GM18868 (cell line): ENCODE measurements at regions not wholly inside any gene's neighbourhood (a gene's known extent, or its start where the extent isn't known, plus 50 kb on each side); places are given as distances from the start of the nearest gene placed in this dataset.

Experiments used
- ATAC-seq: cut with Tn5 transposase; IDR thresholded peaks from one replicate; pipeline ENCODE4 v1.9.1; 2021; ENCODE audit warnings: mild to moderate bottlenecking, moderate library complexity; ENCODE audit not compliant: unreplicated experiment

DNA sequence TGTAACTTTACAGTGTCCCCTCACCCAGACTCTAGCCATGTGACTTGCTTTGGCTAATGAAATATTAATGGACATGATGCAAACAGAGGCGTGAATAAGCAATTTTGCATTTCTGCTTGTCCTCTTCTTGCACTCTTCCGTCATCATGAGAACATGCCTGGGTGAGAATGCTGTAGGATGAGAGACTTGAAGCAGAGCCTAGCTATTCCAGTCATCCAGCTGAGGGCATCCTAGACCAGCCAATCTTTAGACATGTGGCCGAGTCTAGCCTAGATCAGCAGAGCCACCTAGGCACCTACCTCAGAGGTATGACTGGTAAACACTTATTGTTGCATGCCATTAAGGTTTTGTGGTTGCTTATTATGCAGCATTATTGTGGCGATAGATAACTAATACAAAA lies 450.5 kb upstream of the AZI2 start:
- ATAC-seq = no peak

DNA sequence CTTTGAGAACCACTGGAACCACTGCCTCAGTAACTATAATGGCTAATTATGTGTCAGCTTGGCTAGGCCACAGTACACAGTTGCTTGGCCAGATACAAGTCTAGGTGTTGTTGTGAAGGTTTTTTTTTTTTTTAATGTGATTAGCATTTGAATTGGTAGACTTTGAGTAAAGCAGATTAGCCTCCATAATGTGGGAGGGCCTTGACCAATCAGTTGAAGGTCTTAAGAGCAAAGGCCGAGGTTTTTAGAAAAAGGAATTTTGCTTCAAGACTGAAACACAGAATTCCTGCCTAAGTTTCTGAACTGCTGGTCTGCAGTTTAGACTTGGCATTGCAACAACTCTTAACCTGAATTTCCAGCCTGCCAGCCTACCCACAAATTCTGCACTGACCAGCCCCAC lies 451.6 kb upstream of the AZI2 start:
- no peak for ATAC-seq

- no peak for ATAC-seq
These were observed 459.4 kb upstream of the AZI2 start for GRCh38 chr3:28808068-28808467.

GRCh38 chr3:28816017-28816416 lies 464.9 kb upstream of the RBMS3 start:
- ATAC-seq = no peak

- no peak for ATAC-seq
These were observed 456.6 kb upstream of the RBMS3 start for GRCh38 chr3:28824316-28824715.

- ATAC-seq = no peak
These were observed 454.0 kb upstream of the RBMS3 start for GRCh38 chr3:28826840-28827239.

GRCh38 chr3:28835249-28835648 lies 445.6 kb upstream of the RBMS3 start:
- no peak for ATAC-seq

DNA sequence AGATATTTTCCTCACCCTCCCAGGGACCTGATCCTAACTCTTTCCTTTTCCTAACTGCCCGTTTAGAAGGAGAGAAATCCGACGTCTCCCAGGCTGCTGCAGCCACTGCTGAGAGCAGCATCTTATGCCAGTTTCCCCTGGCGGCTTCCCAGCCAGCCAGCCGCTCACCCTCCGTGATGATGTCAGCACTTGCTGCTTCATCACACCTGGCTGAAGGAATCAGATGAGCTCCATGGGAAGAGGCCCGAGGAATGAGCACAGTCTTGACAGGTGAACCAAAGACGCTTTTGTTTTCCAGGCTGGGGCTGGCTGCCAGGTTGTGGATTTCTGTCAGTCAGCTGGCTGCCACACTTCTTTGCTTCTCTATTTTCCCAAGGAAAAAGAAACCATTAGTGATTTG lies 445.1 kb upstream of the RBMS3 start:
- no peak for ATAC-seq

DNA sequence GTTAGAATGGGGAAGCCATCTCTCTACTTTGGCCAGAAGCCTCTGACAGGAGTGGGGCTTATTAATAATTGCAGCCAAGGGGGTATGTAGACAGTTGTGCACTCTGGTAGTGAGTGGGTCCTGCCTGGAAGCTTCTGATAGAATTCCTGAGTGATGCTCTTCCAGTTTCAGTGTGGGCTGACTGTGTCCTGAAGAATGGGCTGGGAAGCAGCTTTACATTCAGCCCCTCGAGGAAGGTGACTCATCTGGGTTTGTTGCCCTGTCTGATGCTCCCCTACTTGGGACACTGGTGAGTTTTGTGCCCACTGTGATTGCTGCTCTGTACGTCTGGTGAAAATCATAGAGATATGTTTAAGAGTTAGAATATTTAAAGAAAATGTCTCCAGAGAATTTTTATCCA lies 444.7 kb upstream of the RBMS3 start:
- no peak for ATAC-seq

GRCh38 chr3:28840976-28841376 lies 439.9 kb upstream of the RBMS3 start:
- ATAC-seq = peak; percentile 83

DNA sequence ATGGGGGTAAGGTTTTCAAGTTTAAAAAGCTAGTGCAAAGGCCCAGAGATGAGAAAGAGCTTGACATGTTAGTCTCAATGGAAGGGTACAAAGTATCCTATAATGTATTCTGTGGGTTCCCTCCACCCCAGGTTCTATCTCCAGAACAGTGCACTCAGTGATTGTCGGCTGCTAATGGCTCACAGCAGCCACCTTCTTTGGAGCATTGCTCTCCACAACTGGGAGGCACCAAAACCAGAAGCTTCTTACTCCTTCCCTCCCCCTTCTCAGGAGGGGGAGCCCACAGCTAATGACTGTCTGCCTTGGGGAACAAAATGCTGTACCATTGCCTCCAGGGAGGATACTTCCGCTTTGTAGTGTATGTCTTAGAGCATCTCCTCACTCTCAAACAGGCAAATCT lies 439.4 kb upstream of the RBMS3 start:
- ATAC-seq = peak; percentile 8

- ATAC-seq = no peak
These were observed 436.4 kb upstream of the RBMS3 start for GRCh38 chr3:28844298-28845005.

GRCh38 chr3:28845006-28845324 lies 435.9 kb upstream of the RBMS3 start:
- ATAC-seq = no peak

DNA sequence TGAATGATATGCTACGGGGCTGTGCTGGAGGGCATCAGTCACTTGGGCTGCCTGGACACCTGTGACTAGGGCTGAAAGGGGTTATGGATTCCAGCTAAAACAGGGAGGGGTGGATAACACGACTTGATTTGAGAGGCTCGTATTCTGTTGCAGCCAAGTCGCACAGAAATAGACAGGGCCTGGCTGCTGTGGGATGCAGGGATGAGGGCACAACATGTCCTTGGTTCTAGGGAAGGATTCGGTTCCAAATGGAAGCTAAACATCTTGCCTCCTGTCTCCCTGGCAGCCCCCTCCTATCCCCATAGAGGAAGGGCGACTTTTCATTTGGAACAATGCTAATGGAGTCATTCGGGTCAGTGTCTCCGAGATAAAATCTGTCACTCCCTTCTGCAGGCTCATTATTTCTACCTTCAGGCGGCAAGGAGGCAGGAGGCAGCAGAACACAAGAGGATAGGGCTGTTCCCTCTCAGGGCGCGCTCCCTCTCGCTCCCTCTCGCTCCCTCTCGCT lies 433.8 kb upstream of the RBMS3 start:
- no peak for ATAC-seq

- no peak for ATAC-seq
These were observed 433.1 kb upstream of the RBMS3 start for GRCh38 chr3:28847736-28848135.

DNA sequence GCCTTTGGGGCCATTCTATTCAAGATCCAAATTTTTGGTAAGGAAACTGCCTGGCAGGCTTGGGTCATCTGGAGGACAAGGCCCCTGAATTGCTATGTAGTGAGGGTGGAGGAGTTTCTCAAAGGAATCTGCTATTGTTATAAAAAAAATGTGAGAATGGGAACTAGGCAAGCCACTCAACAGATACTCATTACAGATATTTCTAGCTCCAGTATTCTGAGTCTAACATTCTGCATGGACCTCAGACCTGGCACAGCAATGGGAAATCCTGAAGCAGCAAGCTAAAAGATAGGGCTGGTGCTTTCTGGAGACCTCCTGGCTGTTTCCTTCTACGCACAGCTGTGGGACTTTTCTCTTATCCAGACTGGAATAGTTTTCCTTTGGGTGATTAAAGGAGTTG lies 430.7 kb upstream of the RBMS3 start:
- no peak for ATAC-seq

DNA sequence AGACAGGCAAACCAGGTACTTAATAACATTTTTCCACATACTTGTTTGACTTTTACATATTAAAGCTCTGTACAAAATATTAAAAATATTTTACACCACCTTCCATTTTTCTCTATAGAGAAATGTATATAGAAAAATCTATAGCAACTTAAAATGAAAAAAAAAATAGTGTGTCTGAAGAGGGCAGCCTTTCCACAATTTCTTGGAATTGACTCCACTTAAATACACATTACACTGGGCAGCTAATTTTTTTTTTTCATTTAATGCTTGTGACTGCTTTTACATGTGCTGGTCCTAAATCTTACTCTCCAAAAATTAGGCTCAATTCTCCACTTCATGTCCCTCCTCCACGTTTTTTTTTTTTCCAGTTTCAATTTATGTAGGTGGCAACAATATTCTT lies 427.0 kb upstream of the RBMS3 start:
- no peak for ATAC-seq

- no peak for ATAC-seq
These were observed 424.1 kb upstream of the RBMS3 start for GRCh38 chr3:28856796-28857195.

- ATAC-seq = no peak
These were observed 421.0 kb upstream of the RBMS3 start for GRCh38 chr3:28859897-28860296.

- ATAC-seq = no peak
These were observed 420.6 kb upstream of the RBMS3 start for GRCh38 chr3:28860307-28860706.

DNA sequence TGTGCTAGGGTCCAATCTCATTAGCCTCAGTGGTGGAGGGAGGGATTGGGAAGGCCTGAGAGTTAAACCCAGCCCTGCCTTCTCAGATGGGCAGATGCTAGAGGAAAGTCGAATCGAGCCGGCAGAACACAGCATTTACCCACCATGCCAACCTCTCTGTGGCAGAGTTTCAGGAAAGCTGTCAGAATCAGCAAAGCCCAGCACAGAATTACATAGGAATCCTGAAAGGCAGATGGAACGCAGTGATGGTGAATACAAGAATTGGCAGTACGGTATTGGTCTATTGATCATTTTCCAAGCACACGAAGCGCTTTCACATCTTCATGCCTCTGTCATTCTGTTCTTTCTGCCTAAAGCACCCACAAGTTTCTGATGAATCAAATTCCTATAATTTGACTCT lies 417.7 kb upstream of the RBMS3 start:
- ATAC-seq = no peak

- ATAC-seq = no peak
These were observed 413.0 kb upstream of the RBMS3 start for GRCh38 chr3:28867836-28868235.

- ATAC-seq = no peak
These were observed 412.0 kb upstream of the RBMS3 start for GRCh38 chr3:28868897-28869296.
